HG03442 (cell line): ENCODE measurements at regions not wholly inside any gene's neighbourhood (a gene's known extent, or its start where the extent isn't known, plus 50 kb on each side); places are given as distances from the start of the nearest gene placed in this dataset.

Experiments
- ATAC-seq: cut with Tn5 transposase; IDR thresholded peaks from one replicate; pipeline ENCODE4 v1.9.1; 2021; ENCODE audit warnings: mild to moderate bottlenecking, moderate library complexity; ENCODE audit not compliant: unreplicated experiment

GRCh38 chr18:54531402-54532065 lies 59.5 kb upstream of the DYNAP start:
- ATAC-seq: no peak

DNA sequence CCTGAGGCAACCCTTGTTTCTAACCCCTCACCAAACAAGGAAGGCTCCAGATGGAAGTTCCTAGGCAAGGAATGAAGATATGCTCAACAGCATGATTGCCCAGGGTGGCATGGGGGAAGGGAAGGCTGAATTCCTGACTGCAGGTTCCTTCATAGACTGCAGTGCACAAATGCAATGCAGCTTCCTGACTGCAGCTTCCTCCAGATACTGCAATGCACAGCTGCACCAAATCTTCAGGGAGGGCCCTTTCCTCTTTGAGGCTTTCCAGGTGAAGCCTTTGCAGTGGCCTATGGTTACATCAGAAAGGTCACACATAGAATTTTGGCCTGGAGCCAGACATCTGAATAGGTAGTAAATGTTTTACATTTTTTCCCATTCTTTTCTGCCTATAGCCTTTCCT lies 58.8 kb upstream of the DYNAP start:
- no peak for ATAC-seq

GRCh38 chr18:54532962-54533361 lies 58.1 kb upstream of the DYNAP start:
- ATAC-seq: no peak
